ENCODE measurements at regions not wholly inside any gene's neighbourhood (a gene's known extent, or its start where the extent isn't known, plus 50 kb on each side); places are given as distances from the start of the nearest gene placed in this dataset.

GRCh38 chr4:106738121-106738520 is 298.0 kb downstream of the DKK2 start:
- ATAC-seq (replicated peaks) = no peak
- Mint-ChIP-seq H3K27ac (no peak overlapping the region), H3K36me3 (ENCODE audit: insufficient read depth) (no peaks in the 10 kb centered on the region), H3K27me3 (no peaks in the 10 kb centered on the region), H3K9me3 (peaks cover 0 to 4% of the 10 kb centered on the region in 2 donors), H3K4me1 (ENCODE audit: low read depth in 2 of 2) (no peaks in the 10 kb centered on the region), H3K4me3 (no peak overlapping the region)
- DNase-seq = no peak

GRCh38 chr4:106718548-106718947 is 317.6 kb downstream of the DKK2 start:
- no peak overlapping the region for H3K4me3 Mint-ChIP-seq
- no peak for ATAC-seq (replicated peaks)
- no peaks in the 10 kb centered on the region for H3K27me3 Mint-ChIP-seq
- no peak overlapping the region for H3K27ac Mint-ChIP-seq
- peaks cover 0 to 7% of the 10 kb centered on the region in 2 donors for H3K9me3 Mint-ChIP-seq
- H3K36me3 Mint-ChIP-seq (ENCODE audit: insufficient read depth) = no peaks in the 10 kb centered on the region
- H3K4me1 Mint-ChIP-seq (ENCODE audit: low read depth in 2 of 2) = no peaks in the 10 kb centered on the region
- DNase-seq = no peak

GRCh38 chr4:106717091-106717490 is 319.0 kb downstream of the DKK2 start:
- Mint-ChIP-seq H3K4me3 (no peak overlapping the region), H3K27ac (no peak overlapping the region), H3K27me3 (no peaks in the 10 kb centered on the region), H3K4me1 (ENCODE audit: low read depth in 2 of 2) (no peaks in the 10 kb centered on the region), H3K9me3 (peaks cover 7 to 9% of the 10 kb centered on the region in 2 donors), H3K36me3 (ENCODE audit: insufficient read depth) (no peaks in the 10 kb centered on the region)
- DNase-seq (no peak), ATAC-seq (replicated peaks) (no peak)

- DNase-seq (no peak), ATAC-seq (replicated peaks) (no peak)
- Mint-ChIP-seq H3K36me3 (ENCODE audit: insufficient read depth) (no peaks in the 10 kb centered on the region), H3K4me1 (ENCODE audit: low read depth in 2 of 2) (no peaks in the 10 kb centered on the region), H3K9me3 (peaks cover 7 to 9% of the 10 kb centered on the region in 2 donors), H3K27me3 (no peaks in the 10 kb centered on the region), H3K27ac (no peak overlapping the region), H3K4me3 (no peak overlapping the region)
Observed at GRCh38 chr4:106715825-106716224, 320.3 kb downstream of the DKK2 start.

- no peak for ATAC-seq (replicated peaks)
- peaks cover 4 to 28% of the 10 kb centered on the region in 2 donors for H3K9me3 Mint-ChIP-seq
- H3K36me3 Mint-ChIP-seq (ENCODE audit: insufficient read depth) = no peaks in the 10 kb centered on the region
- no peaks in the 10 kb centered on the region for H3K4me1 Mint-ChIP-seq (ENCODE audit: low read depth in 2 of 2)
- DNase-seq = no peak
- no peaks in the 10 kb centered on the region for H3K27me3 Mint-ChIP-seq
- H3K27ac Mint-ChIP-seq = no peak overlapping the region
- H3K4me3 Mint-ChIP-seq = no peak overlapping the region
Observed at GRCh38 chr4:106708464-106708816, 327.7 kb downstream of the DKK2 start.

GRCh38 chr4:106707776-106708463 is 328.2 kb downstream of the DKK2 start:
- peaks cover 2 to 23% of the 10 kb centered on the region in 2 donors for H3K9me3 Mint-ChIP-seq
- ATAC-seq (replicated peaks) (no peak), DNase-seq (no peak)
- H3K27me3 Mint-ChIP-seq = no peaks in the 10 kb centered on the region
- no peaks in the 10 kb centered on the region for H3K4me1 Mint-ChIP-seq (ENCODE audit: low read depth in 2 of 2)
- H3K4me3 Mint-ChIP-seq = no peak overlapping the region
- H3K27ac Mint-ChIP-seq = no peak overlapping the region
- H3K36me3 Mint-ChIP-seq (ENCODE audit: insufficient read depth) = no peaks in the 10 kb centered on the region

- ATAC-seq (replicated peaks) (no peak), DNase-seq (no peak)
- H3K27me3 Mint-ChIP-seq = no peaks in the 10 kb centered on the region
- H3K4me1 Mint-ChIP-seq (ENCODE audit: low read depth in 2 of 2) = no peaks in the 10 kb centered on the region
- no peaks in the 10 kb centered on the region for H3K36me3 Mint-ChIP-seq (ENCODE audit: insufficient read depth)
- no peak overlapping the region for H3K4me3 Mint-ChIP-seq
- no peak overlapping the region for H3K27ac Mint-ChIP-seq
- H3K9me3 Mint-ChIP-seq = peaks cover 3 to 18% of the 10 kb centered on the region in 2 donors
Observed at GRCh38 chr4:106704253-106704870, 331.8 kb downstream of the DKK2 start.

- Mint-ChIP-seq H3K27ac (no peak overlapping the region), H3K36me3 (ENCODE audit: insufficient read depth) (no peaks in the 10 kb centered on the region), H3K4me3 (no peak overlapping the region), H3K9me3 (peaks cover 0 to 3% of the 10 kb centered on the region in 2 donors), H3K27me3 (no peaks in the 10 kb centered on the region), H3K4me1 (ENCODE audit: low read depth in 2 of 2) (no peaks in the 10 kb centered on the region)
- DNase-seq = no peak
- no peak for ATAC-seq (replicated peaks)
Observed at GRCh38 chr4:106700321-106700720, 331.7 kb upstream of the GIMD1 start.

- no peaks in the 10 kb centered on the region for H3K4me1 Mint-ChIP-seq (ENCODE audit: low read depth in 2 of 2)
- H3K27ac Mint-ChIP-seq = no peak overlapping the region
- no peak overlapping the region for H3K4me3 Mint-ChIP-seq
- ATAC-seq (replicated peaks) = no peak
- no peak for DNase-seq
- H3K9me3 Mint-ChIP-seq = peaks cover 5 to 8% of the 10 kb centered on the region in 2 donors
- no peaks in the 10 kb centered on the region for H3K36me3 Mint-ChIP-seq (ENCODE audit: insufficient read depth)
- H3K27me3 Mint-ChIP-seq = no peaks in the 10 kb centered on the region
Observed at GRCh38 chr4:106698621-106699195, 330.1 kb upstream of the GIMD1 start.

- DNase-seq (no peak), ATAC-seq (replicated peaks) (no peak)
- no peak overlapping the region for H3K27ac Mint-ChIP-seq
- no peaks in the 10 kb centered on the region for H3K36me3 Mint-ChIP-seq (ENCODE audit: insufficient read depth)
- H3K27me3 Mint-ChIP-seq = no peaks in the 10 kb centered on the region
- H3K4me3 Mint-ChIP-seq = no peak overlapping the region
- H3K9me3 Mint-ChIP-seq = peaks cover 5 to 8% of the 10 kb centered on the region in 2 donors
- H3K4me1 Mint-ChIP-seq (ENCODE audit: low read depth in 2 of 2) = no peaks in the 10 kb centered on the region
Observed at GRCh38 chr4:106695501-106696262, 327.1 kb upstream of the GIMD1 start.

GRCh38 chr4:106694232-106694631 is 325.7 kb upstream of the GIMD1 start:
- no peaks in the 10 kb centered on the region for H3K36me3 Mint-ChIP-seq (ENCODE audit: insufficient read depth)
- H3K4me1 Mint-ChIP-seq (ENCODE audit: low read depth in 2 of 2) = no peaks in the 10 kb centered on the region
- H3K9me3 Mint-ChIP-seq = peaks cover 3 to 8% of the 10 kb centered on the region in 2 donors
- H3K27ac Mint-ChIP-seq = no peak overlapping the region
- H3K4me3 Mint-ChIP-seq = no peak overlapping the region
- no peaks in the 10 kb centered on the region for H3K27me3 Mint-ChIP-seq
- no peak for ATAC-seq (replicated peaks)
- no peak for DNase-seq

GRCh38 chr4:106691749-106692148 is 323.2 kb upstream of the GIMD1 start:
- H3K9me3 Mint-ChIP-seq = peaks cover 2 to 10% of the 10 kb centered on the region in 2 donors
- no peak for DNase-seq
- H3K27me3 Mint-ChIP-seq = no peaks in the 10 kb centered on the region

GRCh38 chr4:106690487-106690886 is 321.9 kb upstream of the GIMD1 start:
- Mint-ChIP-seq H3K27ac (no peak overlapping the region), H3K4me3 (no peak overlapping the region), H3K27me3 (no peaks in the 10 kb centered on the region), H3K9me3 (peaks cover 2 to 17% of the 10 kb centered on the region in 2 donors), H3K36me3 (ENCODE audit: insufficient read depth) (no peaks in the 10 kb centered on the region), H3K4me1 (ENCODE audit: low read depth in 2 of 2) (no peaks in the 10 kb centered on the region)
- ATAC-seq (replicated peaks) (no peak), DNase-seq (no peak)

More at GRCh38 chr4:106691749-106692148, 323.2 kb upstream of the GIMD1 start:
- H3K27ac Mint-ChIP-seq = no peak overlapping the region
- H3K4me3 Mint-ChIP-seq = no peak overlapping the region
- no peak for ATAC-seq (replicated peaks)
- H3K4me1 Mint-ChIP-seq (ENCODE audit: low read depth in 2 of 2) = no peaks in the 10 kb centered on the region
- no peaks in the 10 kb centered on the region for H3K36me3 Mint-ChIP-seq (ENCODE audit: insufficient read depth)

All from effector memory CD8-positive, alpha-beta T cell (primary cell).